AG10803 (cell line): ENCODE measurements at regions not wholly inside any gene's neighbourhood (a gene's known extent, or its start where the extent isn't known, plus 50 kb on each side); places are given as distances from the start of the nearest gene placed in this dataset.

Experiments
- DNase-seq: peaks from one replicate; pipeline ENCODE4 v3.0.0; 2010; ENCODE audit warnings: low read depth
- H3K4me3 ChIP-seq: 2 replicates; pipeline ENCODE4 v1.5.1; 2011; ENCODE audit warnings: mild to moderate bottlenecking, low read length, control low read depth
- TF ChIP-seq, protein P1 (sequence below): conservative IDR thresholded peaks from 2 replicates; pipeline ENCODE4 v1.5.1; 2011; ENCODE audit warnings: mild to moderate bottlenecking, low read length, control low read depth, inconsistent platforms

DNA sequence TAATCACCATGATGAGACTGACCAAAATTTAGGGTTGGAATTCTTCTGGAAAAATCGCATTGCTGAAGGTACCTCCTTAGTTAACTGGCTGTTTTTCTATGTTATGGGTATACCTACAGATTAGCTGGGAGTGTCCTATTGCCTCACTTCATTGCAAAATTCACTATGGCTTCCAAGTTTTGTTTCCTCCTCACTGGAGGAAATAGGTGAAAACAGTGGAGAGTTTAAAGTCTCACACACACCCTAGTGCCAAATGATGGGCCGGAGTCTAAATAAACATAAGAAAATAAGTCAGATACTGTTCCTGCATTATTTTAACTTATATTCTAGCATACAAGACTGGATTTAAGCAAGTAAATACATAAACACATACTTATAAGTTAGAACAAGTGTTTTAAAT is 98.2 kb downstream of the AHR start:
- no peak overlapping the region for H3K4me3 ChIP-seq
- TF ChIP-seq, protein P1, sequence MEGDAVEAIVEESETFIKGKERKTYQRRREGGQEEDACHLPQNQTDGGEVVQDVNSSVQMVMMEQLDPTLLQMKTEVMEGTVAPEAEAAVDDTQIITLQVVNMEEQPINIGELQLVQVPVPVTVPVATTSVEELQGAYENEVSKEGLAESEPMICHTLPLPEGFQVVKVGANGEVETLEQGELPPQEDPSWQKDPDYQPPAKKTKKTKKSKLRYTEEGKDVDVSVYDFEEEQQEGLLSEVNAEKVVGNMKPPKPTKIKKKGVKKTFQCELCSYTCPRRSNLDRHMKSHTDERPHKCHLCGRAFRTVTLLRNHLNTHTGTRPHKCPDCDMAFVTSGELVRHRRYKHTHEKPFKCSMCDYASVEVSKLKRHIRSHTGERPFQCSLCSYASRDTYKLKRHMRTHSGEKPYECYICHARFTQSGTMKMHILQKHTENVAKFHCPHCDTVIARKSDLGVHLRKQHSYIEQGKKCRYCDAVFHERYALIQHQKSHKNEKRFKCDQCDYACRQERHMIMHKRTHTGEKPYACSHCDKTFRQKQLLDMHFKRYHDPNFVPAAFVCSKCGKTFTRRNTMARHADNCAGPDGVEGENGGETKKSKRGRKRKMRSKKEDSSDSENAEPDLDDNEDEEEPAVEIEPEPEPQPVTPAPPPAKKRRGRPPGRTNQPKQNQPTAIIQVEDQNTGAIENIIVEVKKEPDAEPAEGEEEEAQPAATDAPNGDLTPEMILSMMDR, result no peak
- DNase-seq, result no peak

DNA sequence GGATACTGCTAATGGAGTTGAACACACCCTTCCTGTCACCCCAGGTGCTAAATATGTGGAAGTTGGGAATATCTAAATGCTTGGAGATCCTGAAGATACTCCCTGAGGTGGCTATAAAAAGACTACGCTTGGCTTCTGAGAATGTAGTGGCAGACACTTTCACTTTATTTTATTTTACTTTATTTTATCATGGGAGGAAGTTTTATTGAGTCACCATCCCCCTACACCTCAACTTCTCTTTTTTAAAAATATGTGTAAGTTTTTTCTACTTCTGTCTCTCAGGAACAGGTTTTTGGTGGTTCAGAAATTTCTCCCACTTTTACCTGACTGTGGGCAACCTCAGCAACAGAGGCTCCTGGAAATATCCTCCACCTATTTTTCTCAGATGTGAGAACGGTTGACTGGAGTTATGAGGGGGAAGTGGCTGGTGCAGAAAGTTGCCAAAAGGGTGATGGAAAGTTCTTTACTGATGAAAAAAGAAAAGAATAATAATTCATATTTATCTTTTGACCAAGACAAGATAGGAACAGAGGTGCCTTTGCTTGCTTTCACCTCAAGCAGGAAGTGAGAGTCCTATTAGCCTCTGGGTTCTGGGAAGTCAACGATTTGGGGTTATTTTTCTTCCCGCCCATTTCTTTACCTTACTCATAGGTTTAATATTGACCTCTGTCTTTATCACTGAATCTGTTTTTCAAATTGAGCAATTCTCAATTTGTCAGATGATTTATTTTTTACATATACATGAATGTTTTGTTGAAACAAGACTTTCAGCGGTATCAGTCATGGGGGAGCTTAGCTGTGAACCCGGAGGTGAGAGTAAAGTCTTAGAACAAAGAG is 103.6 kb downstream of the AHR start:
- TF ChIP-seq, protein P1, result no peak
- DNase-seq, result no peak
- no peak overlapping the region for H3K4me3 ChIP-seq

DNA sequence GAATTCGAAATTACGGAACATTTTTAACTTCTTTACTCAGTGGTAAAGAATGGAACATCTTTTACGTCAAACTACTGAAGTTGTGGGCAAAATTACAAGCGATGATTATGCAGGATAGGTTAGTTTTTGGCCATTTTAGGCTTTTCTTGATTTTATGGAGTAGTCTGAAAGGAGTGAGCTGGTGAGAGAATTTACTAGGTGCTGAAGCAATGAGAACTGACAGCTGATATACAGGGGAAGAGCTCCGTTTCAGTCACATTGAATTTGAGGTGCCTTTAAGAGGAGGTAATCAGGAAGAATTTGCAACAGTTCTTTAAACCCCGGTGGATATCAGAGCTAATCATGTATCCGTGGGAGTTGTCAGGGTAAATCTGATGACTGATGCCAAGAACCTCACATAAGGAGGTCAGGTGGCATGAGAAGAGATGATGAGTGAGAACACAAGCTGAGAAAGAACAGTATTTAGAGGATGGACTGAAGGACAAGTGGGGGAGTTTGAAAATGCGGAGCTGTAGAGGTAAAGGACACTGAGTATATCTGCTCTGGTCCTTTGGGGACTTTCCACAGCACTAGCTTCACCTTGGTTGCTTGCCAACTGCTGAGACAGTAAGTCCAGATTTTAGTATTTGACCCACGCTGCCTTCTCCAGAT is 104.3 kb downstream of the AHR start:
- no peak for DNase-seq
- no peak overlapping the region for H3K4me3 ChIP-seq
- TF ChIP-seq, protein P1, result no peak

DNA sequence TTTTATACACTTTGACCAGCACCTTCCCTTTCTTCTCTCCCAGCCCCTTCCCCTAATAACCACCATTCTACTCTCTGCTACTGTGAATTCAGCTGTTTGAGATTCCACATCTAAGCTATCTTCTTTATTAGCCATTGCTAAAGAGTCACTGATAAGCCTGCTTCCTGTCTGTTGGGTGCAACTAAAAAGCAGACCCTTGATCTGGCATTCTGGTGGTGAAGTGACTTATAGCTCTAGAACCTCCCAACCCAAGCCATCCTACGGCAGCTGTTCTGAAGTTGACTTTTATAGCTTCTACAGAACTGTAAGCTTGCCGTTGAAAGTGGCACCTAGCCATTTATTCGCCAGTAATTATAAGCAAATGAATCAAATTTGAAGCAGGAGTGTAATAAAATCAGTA is 105.6 kb downstream of the AHR start:
- DNase-seq, result no peak
- no peak overlapping the region for H3K4me3 ChIP-seq
- TF ChIP-seq, protein P1, result no peak

DNA sequence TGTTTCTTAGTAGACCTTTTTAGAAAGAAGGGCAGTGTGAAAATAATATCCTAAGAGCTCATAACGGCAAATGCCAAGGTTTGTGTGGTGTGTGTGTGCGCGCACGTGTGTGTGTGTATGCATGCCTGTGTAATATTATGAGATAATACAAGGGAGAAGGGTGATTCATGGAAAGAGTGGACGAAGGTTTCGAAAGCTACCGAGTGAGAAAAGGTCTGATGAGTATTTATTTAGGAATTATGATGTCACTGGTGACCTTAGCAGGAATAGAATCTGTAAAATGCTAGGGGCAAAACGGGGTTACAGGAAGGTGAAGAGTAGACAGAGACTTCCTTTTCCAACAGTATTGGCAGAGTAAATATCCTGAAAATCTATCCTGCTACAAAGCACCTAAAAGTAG is 107.3 kb downstream of the AHR start:
- H3K4me3 ChIP-seq, result no peak overlapping the region
- peak; percentile 85 for DNase-seq
- TF ChIP-seq, protein P1, result no peak

DNA sequence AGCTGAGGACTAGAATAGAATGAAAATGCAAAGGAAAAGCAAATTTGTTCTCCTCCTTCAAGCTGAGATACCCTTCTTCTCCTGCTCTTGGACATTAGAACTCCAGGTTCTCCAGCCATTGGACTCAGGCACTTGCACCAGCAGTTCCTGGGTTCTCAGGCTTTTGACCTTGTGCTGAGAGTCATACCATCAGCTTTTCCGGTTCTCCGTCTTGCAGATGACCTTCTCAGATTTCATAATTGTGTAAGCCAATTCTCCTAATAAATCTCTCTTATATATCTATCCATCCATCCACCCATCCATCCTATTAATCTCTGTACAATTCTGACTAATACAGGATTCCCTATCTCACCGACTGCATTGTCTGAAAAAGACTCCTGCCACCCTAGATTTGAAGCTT is 108.3 kb downstream of the AHR start:
- TF ChIP-seq, protein P1, result no peak
- DNase-seq, result peak; percentile 31
- no peak overlapping the region for H3K4me3 ChIP-seq

DNA sequence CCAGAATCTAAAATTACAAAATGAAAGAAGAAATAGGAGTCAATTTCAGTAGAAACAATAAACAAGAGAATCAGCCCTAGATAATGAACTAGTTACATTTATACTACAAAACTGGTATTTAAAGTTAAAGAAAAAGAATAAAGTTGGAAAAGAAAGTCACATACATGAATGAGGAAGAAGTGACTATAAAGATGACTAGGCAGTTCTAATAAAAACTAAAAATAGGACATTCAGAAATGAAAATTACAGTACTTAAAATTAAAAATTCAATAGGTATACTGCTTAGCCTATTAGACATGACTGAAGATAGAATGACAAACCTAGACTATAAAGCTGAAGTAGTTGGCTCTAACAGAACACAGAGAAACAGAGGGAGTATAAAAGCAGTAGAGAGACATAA is 108.8 kb downstream of the AHR start:
- no peak for DNase-seq
- TF ChIP-seq, protein P1, result no peak
- H3K4me3 ChIP-seq, result no peak overlapping the region
